ENCODE measurements at regions not wholly inside any gene's neighbourhood (a gene's known extent, or its start where the extent isn't known, plus 50 kb on each side); places are given as distances from the start of the nearest gene placed in this dataset.

DNA sequence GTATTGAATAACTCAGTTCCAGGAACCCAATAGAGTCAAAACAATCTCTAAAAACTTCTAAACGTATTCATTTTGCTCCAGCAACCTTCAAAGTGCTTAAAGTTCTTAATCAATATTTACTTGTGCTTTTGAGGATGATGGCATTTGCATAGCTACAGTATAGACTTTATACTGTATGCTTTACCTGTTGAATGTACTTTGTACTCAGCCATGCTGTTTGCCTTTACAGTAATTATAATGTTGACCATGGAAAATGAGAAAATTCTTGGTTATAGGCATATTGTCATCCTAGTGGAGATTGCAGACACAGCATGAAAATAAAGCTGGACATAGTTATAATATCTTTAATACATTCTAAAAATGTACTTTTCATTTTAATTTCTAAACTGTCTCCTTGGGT lies 762.7 kb upstream of the PHF14 start:
- Histone ChIP-seq H2AFZ (ENCODE audit: low read depth, low read length, poor library complexity, severe bottlenecking) (no peak overlapping the region), H3K79me2 (ENCODE audit: insufficient read depth, low read length) (no peaks in the 10 kb centered on the region), H3K4me2 (ENCODE audit: low read length) (no peak overlapping the region), H3K9me2 (ENCODE audit: insufficient read depth) (no peaks in the 10 kb centered on the region), H3K27ac (ENCODE audit: low read depth, low read length) (no peak overlapping the region), H3K9me3 (ENCODE audit: control insufficient read depth in 1 of 2, insufficient read depth in 1 of 2, low read depth in 1 of 2, low read length in 2 of 2) (peaks cover 0 to 3% of the 10 kb centered on the region in 2 experiments; a peak in 2 of 4 replicates), H4K20me1 (ENCODE audit: insufficient read depth) (no peaks in the 10 kb centered on the region), H3K9ac (ENCODE audit: low read length) (no peak overlapping the region), H3K27me3 (ENCODE audit: insufficient read depth, low read length) (no peaks in the 10 kb centered on the region), H3K4me1 (ENCODE audit: control insufficient read depth in 1 of 2, insufficient read depth in 2 of 2, low read length in 2 of 2) (no peaks in the 10 kb centered on the region), H3K4me3 (replicated peaks in 1 of 2; ENCODE audit: low read depth in 1 of 2, low read length in 2 of 2) (no peak overlapping the region), H3K36me3 (ENCODE audit: control insufficient read depth in 1 of 2, insufficient read depth in 2 of 2, low read length in 2 of 2) (no peaks in the 10 kb centered on the region)
- ChIA-PET POLR2A (no interaction called here), RAD21 (ENCODE audit: low non-redundant PET in 1 of 2, low total read pairs in 2 of 2, uncharacterized antibody in 2 of 2, unreplicated experiment in 2 of 2) (no interaction called here), CTCF (no interaction called here)
- ATAC-seq (no peak), DNase-seq (ENCODE audit: low read depth, low spot score) (no peak)
- no TSS peak for BruUV-seq (replicated peaks)
- intact Hi-C loops (cut with micrococcal nuclease), result no loop called here
- TF ChIP-seq TCF7L2 (IDR thresholded peaks at IDR 0.05; ENCODE audit: borderline replicate concordance, extremely low read depth, insufficient read depth, insufficient read length), result no peak
- no peak for TF ChIP-seq ELF1 (IDR thresholded peaks at IDR 0.05; ENCODE audit: borderline replicate concordance, low read depth)
- TF ChIP-seq REST (IDR thresholded peaks at IDR 0.05; ENCODE audit: low read depth), result no peak
- no peak for TF ChIP-seq JUND (IDR thresholded peaks at IDR 0.05)

GRCh38 chr7:10211861-10212260 lies 761.8 kb upstream of the PHF14 start:
- TF ChIP-seq EGR1 (IDR thresholded peaks at IDR 0.05; ENCODE audit: low read depth) (no peak), POLR2AphosphoS5 (IDR thresholded peaks at IDR 0.05; ENCODE audit: low read depth, low read length) (no peak), CTCF (IDR thresholded peaks at IDR 0.05 in 2 of 3, conservative IDR thresholded peaks at IDR 0.05 in 1 of 3; ENCODE audit: borderline replicate concordance in 1 of 3, insufficient read depth in 1 of 3, low read depth in 2 of 3, low read length in 2 of 3) (no peak), JUND (IDR thresholded peaks at IDR 0.05) (no peak), ELF1 (IDR thresholded peaks at IDR 0.05; ENCODE audit: borderline replicate concordance, low read depth) (no peak), TCF7L2 (IDR thresholded peaks at IDR 0.05; ENCODE audit: borderline replicate concordance, extremely low read depth, insufficient read depth, insufficient read length) (no peak), SIN3A (IDR thresholded peaks at IDR 0.05; ENCODE audit: low read depth) (no peak), POLR2A (IDR thresholded peaks at IDR 0.05; ENCODE audit: borderline replicate concordance, extremely low read depth, insufficient read depth, insufficient read length) (no peak), RAD21 (IDR thresholded peaks at IDR 0.05; ENCODE audit: low read depth) (no peak)
- DNase-seq (ENCODE audit: low read depth, low spot score), result no peak
- Histone ChIP-seq H3K79me2 (ENCODE audit: insufficient read depth, low read length) (no peaks in the 10 kb centered on the region), H3K4me2 (ENCODE audit: low read length) (no peak overlapping the region), H3K9me2 (ENCODE audit: insufficient read depth) (no peaks in the 10 kb centered on the region), H3K9ac (ENCODE audit: low read length) (no peak overlapping the region), H3K4me3 (replicated peaks in 1 of 2; ENCODE audit: low read depth in 1 of 2, low read length in 2 of 2) (no peak overlapping the region), H2AFZ (ENCODE audit: low read depth, low read length, poor library complexity, severe bottlenecking) (no peak overlapping the region), H3K27me3 (ENCODE audit: insufficient read depth, low read length) (no peaks in the 10 kb centered on the region), H3K9me3 (ENCODE audit: control insufficient read depth in 1 of 2, insufficient read depth in 1 of 2, low read depth in 1 of 2, low read length in 2 of 2) (peaks cover 0 to 4% of the 10 kb centered on the region in 2 experiments; a peak in 2 of 4 replicates), H3K36me3 (ENCODE audit: control insufficient read depth in 1 of 2, insufficient read depth in 2 of 2, low read length in 2 of 2) (no peaks in the 10 kb centered on the region), H3K4me1 (ENCODE audit: control insufficient read depth in 1 of 2, insufficient read depth in 2 of 2, low read length in 2 of 2) (no peaks in the 10 kb centered on the region), H3K27ac (ENCODE audit: low read depth, low read length) (no peak overlapping the region), H4K20me1 (ENCODE audit: insufficient read depth) (no peaks in the 10 kb centered on the region)
- POLR2A ChIA-PET, result no interaction called here
- BruUV-seq (replicated peaks), result no TSS peak
- ATAC-seq, result no peak
- CTCF ChIA-PET, result no interaction called here
- intact Hi-C loops (cut with micrococcal nuclease), result no loop called here
- RAD21 ChIA-PET (ENCODE audit: low non-redundant PET in 1 of 2, low total read pairs in 2 of 2, uncharacterized antibody in 2 of 2, unreplicated experiment in 2 of 2), result no interaction called here
